ENCODE measurements at regions not wholly inside any gene's neighbourhood (a gene's known extent, or its start where the extent isn't known, plus 50 kb on each side); places are given as distances from the start of the nearest gene placed in this dataset.

- Histone ChIP-seq H3K79me2 (ENCODE audit: insufficient read depth) (no peaks in the 10 kb centered on the region), H3K9ac (no peak overlapping the region), H4K20me1 (ENCODE audit: insufficient read depth) (no peaks in the 10 kb centered on the region), H3K9me3 (no peaks in the 10 kb centered on the region), H3K27me3 (ENCODE audit: insufficient read depth) (no peaks in the 10 kb centered on the region), H3K9me2 (no peaks in the 10 kb centered on the region), H3K36me3 (replicated peaks in 1 of 2; ENCODE audit: control insufficient read depth in 1 of 2, insufficient read depth in 2 of 2, low read length in 1 of 2) (no peaks in the 10 kb centered on the region), H2AFZ (ENCODE audit: low read depth) (no peak overlapping the region), H3K4me2 (0 out of 2 replicates have a peak overlapping the region, but pooled peaks have one; percentile 19), H3K27ac (ENCODE audit: low read depth in 2 of 2, low read length in 1 of 2) (no peak overlapping the region), H3F3A (replicated peaks; ENCODE audit: insufficient read depth) (no peaks in the 10 kb centered on the region), H3K4me3 (ENCODE audit: low read depth in 2 of 2, low read length in 1 of 2) (no peak overlapping the region), H3K4me1 (ENCODE audit: control insufficient read depth in 1 of 2, insufficient read depth in 2 of 2, low read depth in 1 of 2, low read length in 1 of 2) (peaks cover 0 to 4% of the 10 kb centered on the region in 2 experiments; a peak in 2 of 4 replicates)
- CTCF ChIA-PET = no interaction called here
- TF ChIP-seq PBX3 (IDR thresholded peaks at IDR 0.05) = no peak
- no peak for TF ChIP-seq NFIC (IDR thresholded peaks at IDR 0.05; ENCODE audit: borderline replicate concordance)
- POLR2A ChIA-PET = no interaction called here
- WGBS (ENCODE audit: low lambda C conversion rate) = 78% methylated on average over 7 of the region's 7 CpGs
- no peak for DNase-seq
These were observed 123.9 kb upstream of the HAPLN1 start for GRCh38 chr5:83844449-83845068.

GRCh38 chr5:83839788-83840187, 119.1 kb upstream of the HAPLN1 start:
- Histone ChIP-seq H3K27ac (ENCODE audit: low read depth in 2 of 2, low read length in 1 of 2) (no peak overlapping the region; a peak in 1 of 4 replicates), H3K9me3 (no peaks in the 10 kb centered on the region), H3K36me3 (replicated peaks in 1 of 2; ENCODE audit: control insufficient read depth in 1 of 2, insufficient read depth in 2 of 2, low read length in 1 of 2) (no peaks in the 10 kb centered on the region), H3K27me3 (ENCODE audit: insufficient read depth) (no peaks in the 10 kb centered on the region), H4K20me1 (ENCODE audit: insufficient read depth) (no peaks in the 10 kb centered on the region), H3K79me2 (ENCODE audit: insufficient read depth) (no peaks in the 10 kb centered on the region), H3K4me3 (ENCODE audit: low read depth in 2 of 2, low read length in 1 of 2) (no peak overlapping the region), H3K4me1 (ENCODE audit: control insufficient read depth in 1 of 2, insufficient read depth in 2 of 2, low read depth in 1 of 2, low read length in 1 of 2) (peaks cover 6 to 14% of the 10 kb centered on the region in 2 experiments; a peak in 3 of 4 replicates), H3K9ac (no peak overlapping the region), H3F3A (replicated peaks; ENCODE audit: insufficient read depth) (peaks cover 7% of the 10 kb centered on the region), H2AFZ (ENCODE audit: low read depth) (no peak overlapping the region), H3K9me2 (no peaks in the 10 kb centered on the region), H3K4me2 (no peak overlapping the region)
- CTCF ChIA-PET = no interaction called here
- POLR2A ChIA-PET = no interaction called here
- TF ChIP-seq MEF2A (IDR thresholded peaks at IDR 0.05; ENCODE audit: borderline replicate concordance, low read depth) = no peak
- no peak for TF ChIP-seq USF1 (IDR thresholded peaks at IDR 0.05; ENCODE audit: borderline replicate concordance, low read depth)
- TF ChIP-seq FOSL2 (IDR thresholded peaks at IDR 0.05; ENCODE audit: borderline replicate concordance, low read depth) = no peak
- TF ChIP-seq PBX3 (IDR thresholded peaks at IDR 0.05) = no peak
- WGBS (ENCODE audit: low lambda C conversion rate) = 92% methylated on average over 3 of the region's 3 CpGs
- DNase-seq = no peak

- Histone ChIP-seq H3K9me2 (no peaks in the 10 kb centered on the region), H3K79me2 (ENCODE audit: insufficient read depth) (no peaks in the 10 kb centered on the region), H3K4me1 (ENCODE audit: control insufficient read depth in 1 of 2, insufficient read depth in 2 of 2, low read depth in 1 of 2, low read length in 1 of 2) (peaks cover 6 to 14% of the 10 kb centered on the region in 2 experiments; a peak in 3 of 4 replicates), H3K9me3 (no peaks in the 10 kb centered on the region), H4K20me1 (ENCODE audit: insufficient read depth) (no peaks in the 10 kb centered on the region), H3K9ac (no peak overlapping the region), H3K27ac (ENCODE audit: low read depth in 2 of 2, low read length in 1 of 2) (peak overlapping the region in 1 of 2 experiments; percentile 91; a peak in 1 of 4 replicates), H3K36me3 (replicated peaks in 1 of 2; ENCODE audit: control insufficient read depth in 1 of 2, insufficient read depth in 2 of 2, low read length in 1 of 2) (no peaks in the 10 kb centered on the region), H3K4me2 (no peak overlapping the region), H2AFZ (ENCODE audit: low read depth) (no peak overlapping the region), H3K4me3 (ENCODE audit: low read depth in 2 of 2, low read length in 1 of 2) (no peak overlapping the region), H3K27me3 (ENCODE audit: insufficient read depth) (no peaks in the 10 kb centered on the region), H3F3A (replicated peaks; ENCODE audit: insufficient read depth) (peaks cover 7% of the 10 kb centered on the region)
- ChIA-PET CTCF (no interaction called here), POLR2A (no interaction called here)
- DNase-seq = no peak
- 71% methylated on average over 2 of the region's 2 CpGs for WGBS (ENCODE audit: low lambda C conversion rate)
- no peak for TF ChIP-seq RFX5 (IDR thresholded peaks at IDR 0.05; ENCODE audit: low read length)
- TF ChIP-seq EP300 (IDR thresholded peaks at IDR 0.05; ENCODE audit: borderline replicate concordance in 1 of 2, low read depth in 1 of 2, low read length in 1 of 2) = no peak
- TF ChIP-seq RXRA (IDR thresholded peaks at IDR 0.05; ENCODE audit: borderline replicate concordance, low read depth) = no peak
- no peak for TF ChIP-seq REST (IDR thresholded peaks at IDR 0.05; ENCODE audit: low read depth, low read length)
- TF ChIP-seq FOXJ3 (CRISPR knock-in tag; IDR thresholded peaks at IDR 0.05) = no peak
- no peak for TF ChIP-seq USF2 (IDR thresholded peaks at IDR 0.05; ENCODE audit: borderline replicate concordance, low read depth, low read length)
- TF ChIP-seq ELF1 (IDR thresholded peaks at IDR 0.05) = no peak
- no peak for TF ChIP-seq GATA2 (CRISPR knock-in tag; IDR thresholded peaks at IDR 0.05)
- no peak for TF ChIP-seq FOXM1 (IDR thresholded peaks at IDR 0.05; ENCODE audit: low read depth)
These were observed 118.6 kb upstream of the HAPLN1 start for GRCh38 chr5:83839256-83839655.

Measured in SK-N-SH (cell line).